NCI-H2029 treated with DMSO at 0.1 percent for 48 hours (cell line): ENCODE measurements at regions not wholly inside any gene's neighbourhood (a gene's known extent, or its start where the extent isn't known, plus 50 kb on each side); places are given as distances from the start of the nearest gene placed in this dataset.
"Not testable (repeated sequence)": the region's sequence is repeated elsewhere in the genome, so short reads cannot be mapped to it uniquely, and the experiment has no call there.

Source experiments
- DNase-seq: peaks from one replicate; lab custom pipeline; 2025; lab: John Stamatoyannopoulos, UW

- not testable (repeated sequence) for DNase-seq
Observed at GRCh38 chr5:38678697-38679096, 122.3 kb upstream of the LIFR start.

DNA sequence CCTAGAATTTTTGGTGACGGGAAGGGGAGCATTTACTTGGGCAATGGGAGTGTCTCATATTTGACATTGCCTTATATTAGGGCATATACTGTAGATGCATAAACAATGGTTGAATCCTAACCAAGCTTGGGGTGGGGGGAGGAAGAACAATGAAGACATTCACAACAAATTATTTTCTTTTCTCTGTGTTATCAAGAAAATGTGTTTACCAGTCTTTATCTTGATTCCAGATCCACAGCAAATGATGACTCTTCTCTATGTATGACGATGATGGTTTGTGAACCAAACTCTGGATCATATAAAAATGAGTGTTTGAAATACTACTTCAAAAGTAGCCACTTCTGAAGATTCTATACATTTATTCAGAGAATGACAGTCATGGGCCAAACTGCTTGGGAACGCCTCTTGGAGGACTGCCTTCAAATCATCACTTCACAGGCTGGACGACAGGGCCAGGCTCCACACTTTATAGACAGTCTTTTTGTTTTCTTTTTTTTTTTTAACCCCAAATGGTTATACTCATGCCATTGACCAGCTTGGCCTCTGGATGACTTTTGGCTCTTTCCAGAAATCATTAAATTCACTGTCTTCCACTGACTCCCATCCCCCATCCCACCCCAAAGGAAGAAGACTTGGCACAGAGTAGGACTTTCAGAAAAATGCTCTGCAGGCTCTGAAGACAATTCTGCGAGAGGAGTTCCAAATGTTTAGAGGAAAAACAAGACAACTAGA is 123.8 kb upstream of the LIFR start:
- DNase-seq = no peak

GRCh38 chr5:38681029-38681706 is 124.7 kb upstream of the LIFR start:
- DNase-seq = no peak

DNA sequence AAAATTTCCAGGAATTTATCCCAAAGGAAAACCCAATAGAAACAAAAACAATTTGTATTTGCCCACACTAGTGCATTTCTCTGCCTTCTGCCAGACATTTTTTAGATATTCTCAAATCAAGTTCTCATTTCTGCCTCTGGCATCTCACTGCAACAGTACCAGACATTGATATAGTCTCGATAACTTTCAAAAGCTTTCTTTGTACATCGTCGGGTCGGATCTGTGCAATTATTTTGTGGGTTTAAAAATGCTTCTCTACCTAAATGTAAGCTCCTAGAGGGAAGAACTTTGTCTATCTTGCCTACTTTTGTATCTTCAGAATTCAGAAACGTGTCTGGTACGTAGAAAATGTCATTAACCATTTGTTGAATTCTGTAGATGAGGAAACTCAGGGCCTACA is 125.5 kb upstream of the LIFR start:
- no peak for DNase-seq

DNA sequence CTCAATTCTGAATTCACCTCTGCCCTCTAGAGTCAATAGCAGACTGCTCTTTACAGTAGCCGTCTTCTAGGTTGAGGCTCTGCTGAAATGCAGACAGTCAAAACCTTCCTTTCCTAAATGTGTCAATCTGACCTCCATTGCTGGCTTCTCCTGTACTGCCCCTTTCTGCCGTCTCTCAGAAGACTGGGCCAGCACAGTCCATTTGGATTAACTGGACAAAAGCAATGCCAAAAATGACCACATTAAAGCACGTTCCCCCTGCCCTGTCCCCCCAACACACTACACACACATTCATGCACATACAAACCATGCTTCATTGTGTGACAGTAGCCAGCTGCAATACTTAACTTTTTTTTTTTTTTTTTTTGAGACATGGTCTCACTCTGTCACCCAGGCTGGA is 130.2 kb upstream of the LIFR start:
- no peak for DNase-seq

- DNase-seq = no peak
Observed at GRCh38 chr5:38692346-38692745, 135.9 kb upstream of the LIFR start.

DNA sequence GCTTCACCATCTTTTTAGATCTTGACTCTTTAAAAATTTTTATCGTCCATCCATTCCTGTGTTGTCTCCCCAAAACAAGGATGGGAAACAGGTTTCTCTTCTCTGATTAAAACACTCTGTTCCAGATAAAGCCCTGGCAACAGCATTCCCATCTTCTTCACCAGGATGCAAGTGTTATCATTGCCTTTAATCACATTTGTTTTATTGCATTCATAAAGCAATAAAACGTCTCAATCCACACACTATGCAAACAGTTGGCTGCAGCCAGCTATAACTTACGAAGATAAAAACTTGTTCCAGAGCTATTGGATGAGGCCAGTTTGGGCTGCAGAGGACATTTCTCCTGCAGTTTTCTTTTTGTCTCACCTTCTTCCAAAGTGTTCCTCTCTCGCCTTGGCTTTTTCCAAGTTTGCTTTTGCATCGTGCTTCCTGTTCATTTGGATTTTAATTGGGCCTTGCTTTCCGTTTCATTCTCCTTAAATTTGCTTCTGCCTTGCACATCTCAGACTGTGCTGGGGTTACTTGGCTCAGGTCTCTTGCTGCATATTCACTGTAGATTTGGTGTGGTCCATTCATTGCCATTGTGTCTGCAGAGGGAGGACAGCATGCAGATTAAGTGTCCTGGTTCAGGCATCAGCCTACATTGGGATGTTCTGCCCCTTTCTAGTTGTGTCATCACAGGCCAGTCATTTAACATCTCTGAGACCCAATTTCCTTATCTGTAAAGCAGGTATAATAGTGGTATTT is 136.5 kb upstream of the LIFR start:
- DNase-seq = no peak

- DNase-seq = no peak
Observed at GRCh38 chr5:38695021-38695958, 138.8 kb upstream of the LIFR start.

DNA sequence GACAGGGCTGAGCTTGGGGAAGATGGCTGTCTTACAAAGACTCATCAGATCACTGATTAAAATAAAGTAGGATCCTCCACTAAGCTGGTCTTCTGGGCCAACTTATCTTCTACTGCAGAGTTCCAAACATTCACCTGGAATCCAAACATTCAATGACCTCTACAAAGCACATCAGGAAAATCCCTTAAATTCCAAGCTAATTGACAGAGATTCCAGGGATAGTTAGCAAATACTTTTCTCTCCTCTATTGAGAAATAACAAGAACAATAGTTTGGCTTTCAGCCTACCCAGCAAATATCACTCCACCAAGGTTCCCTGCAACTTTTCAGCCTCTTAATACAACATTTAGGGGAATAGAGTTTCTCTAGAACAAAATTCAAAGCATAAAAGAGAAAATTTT is 140.6 kb upstream of the LIFR start:
- no peak for DNase-seq

DNA sequence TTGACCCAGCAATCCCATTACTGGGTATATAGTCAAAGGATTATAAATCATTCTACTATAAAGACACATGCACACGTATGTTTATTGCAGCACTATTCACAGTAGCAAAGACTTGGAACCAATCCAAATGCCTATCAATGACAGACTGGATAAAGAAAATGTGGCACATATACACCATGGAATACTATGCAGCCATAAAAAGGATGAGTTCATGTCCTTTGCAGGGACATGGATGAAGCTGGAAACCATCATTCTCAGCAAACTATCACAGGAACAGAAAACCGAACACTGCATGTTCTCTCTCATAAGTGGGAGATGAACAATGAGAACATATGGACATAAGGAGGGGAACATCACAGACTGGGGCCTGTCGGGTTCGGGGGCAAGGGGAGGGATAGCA is 140.3 kb upstream of the OSMR start:
- DNase-seq = not testable (repeated sequence)

DNA sequence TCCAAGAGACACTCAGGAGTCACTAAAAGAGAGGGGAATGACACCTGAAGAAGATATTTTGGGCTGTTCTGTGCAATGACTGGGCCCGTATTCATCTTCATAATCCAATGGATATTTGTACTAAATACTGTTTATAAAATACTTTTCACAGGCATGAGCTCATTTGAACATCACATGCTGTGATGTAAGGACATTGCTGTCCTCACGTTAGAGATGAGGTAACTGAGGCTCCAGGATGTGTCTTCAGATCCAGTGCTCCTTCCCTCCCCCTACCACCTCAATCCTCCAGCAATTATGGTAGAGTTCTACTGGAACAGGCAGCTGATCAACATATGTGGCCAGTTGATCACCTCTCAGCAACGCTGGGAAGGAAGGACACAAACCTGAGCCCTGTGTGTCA is 139.4 kb upstream of the OSMR start:
- DNase-seq = no peak

GRCh38 chr5:38707352-38708210 is 138.2 kb upstream of the OSMR start:
- DNase-seq = no peak

GRCh38 chr5:38709678-38710306 is 136.0 kb upstream of the OSMR start:
- DNase-seq = no peak

GRCh38 chr5:38710627-38711026 is 135.2 kb upstream of the OSMR start:
- no peak for DNase-seq

- DNase-seq = no peak
Observed at GRCh38 chr5:38712391-38712790, 133.4 kb upstream of the OSMR start.

- DNase-seq = no peak
Observed at GRCh38 chr5:38714240-38714639, 131.6 kb upstream of the OSMR start.

DNA sequence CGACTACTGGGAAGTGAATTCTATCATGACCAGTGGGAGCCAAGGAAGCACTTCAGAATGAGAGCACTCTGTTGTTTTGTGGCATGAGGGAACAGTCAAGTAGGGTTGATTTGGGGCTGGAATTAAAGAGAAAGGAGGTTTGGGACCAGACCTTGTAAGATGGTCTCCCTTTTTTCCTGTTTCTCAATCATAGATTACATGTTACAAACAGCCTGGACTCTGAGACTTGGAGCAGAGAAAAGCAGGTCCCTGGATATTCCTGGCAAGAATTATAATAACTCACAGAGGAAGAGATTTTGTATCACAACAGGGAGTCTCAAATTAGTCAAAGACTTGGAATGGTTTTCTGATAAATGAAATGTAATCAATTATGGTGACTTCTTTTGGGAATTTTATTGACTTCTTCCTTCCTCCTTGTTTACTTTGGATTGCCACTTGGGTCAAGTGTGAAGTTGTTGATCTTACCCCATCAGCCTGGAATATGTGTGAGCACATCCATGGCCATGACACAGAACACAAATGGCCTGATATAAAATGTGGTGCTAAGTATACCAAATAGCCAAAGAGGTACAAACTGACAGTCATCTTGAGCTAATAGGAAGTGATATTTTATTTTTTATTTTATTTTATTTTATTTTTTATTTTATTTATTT is 131.0 kb upstream of the OSMR start:
- no peak for DNase-seq

DNA sequence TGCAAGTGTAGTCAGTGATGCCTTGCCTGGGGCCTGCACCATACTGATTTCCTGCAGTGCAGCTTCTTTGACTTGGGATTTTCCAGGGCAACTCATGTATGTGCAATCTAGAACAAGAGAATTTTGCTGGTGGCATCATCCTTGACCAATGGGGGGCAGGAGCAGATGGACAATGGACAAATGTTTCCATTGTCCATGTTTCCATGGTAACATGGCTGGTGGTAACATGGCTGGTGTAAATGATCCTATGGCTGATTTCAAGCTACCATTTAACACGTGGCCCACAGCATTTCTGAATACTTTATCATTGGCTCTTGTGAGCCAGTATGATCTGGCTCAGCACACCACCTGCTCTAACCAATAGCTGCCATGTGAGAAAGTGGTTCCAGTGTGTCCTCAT is 130.1 kb upstream of the OSMR start:
- DNase-seq = no peak

DNA sequence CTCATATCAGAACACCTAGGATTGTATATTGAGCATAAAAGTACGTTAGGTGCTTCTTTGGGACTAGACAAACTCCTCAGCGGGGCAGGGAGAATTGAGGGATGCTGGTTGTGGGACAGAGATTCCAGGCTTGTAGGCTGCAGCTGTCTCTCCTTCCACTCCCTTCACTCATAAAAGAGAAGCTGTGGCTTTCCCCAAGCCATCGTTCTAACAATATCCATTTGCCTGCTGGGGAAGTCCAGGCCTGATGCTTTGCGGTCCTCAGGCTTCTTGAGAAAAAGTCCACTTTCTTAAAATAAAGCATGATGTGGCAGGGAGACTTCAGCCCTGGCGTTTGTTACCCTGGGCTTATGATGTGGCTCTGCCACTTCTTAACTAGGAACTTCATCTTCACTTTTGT is 129.3 kb upstream of the OSMR start:
- DNase-seq = no peak

DNA sequence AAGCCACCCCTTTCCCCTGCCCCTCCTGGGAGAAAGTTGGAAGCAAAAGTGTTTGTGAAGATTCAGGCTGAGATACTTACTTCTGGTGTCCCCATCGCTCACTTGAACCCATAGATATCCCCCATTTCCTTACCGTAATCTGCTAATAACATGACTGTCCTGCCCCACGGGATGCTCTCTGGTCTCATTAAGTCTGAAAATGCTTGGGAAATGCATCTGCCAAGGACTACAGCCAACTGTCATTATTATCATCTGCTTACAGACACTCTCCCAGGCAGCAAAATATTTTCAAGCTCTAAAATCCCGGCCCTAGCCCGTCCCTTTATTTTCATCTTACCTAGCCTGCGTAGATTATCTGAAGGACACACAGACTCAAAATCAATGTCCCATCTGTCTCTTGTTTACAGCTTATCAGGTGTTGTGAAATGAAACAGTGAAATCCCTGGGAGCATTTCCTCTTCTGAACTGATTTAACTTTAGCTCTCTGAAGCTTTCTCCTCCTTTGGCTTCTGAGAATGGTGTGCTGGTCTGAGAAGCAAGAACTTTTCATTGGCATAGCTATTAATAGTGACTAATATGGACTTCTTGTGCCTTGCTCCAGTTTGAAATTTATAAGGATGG is 126.9 kb upstream of the OSMR start:
- no peak for DNase-seq
